Stimulated activated CD4-positive, alpha-beta T cell treated with anti-CD3 and anti-CD28 coated beads, Interleukin-15, amount 100 ng/mL, for 48 hours (primary cell): ENCODE measurements at regions not wholly inside any gene's neighbourhood (a gene's known extent, or its start where the extent isn't known, plus 50 kb on each side); places are given as distances from the start of the nearest gene placed in this dataset.

Source experiments
- DNase-seq, 2 donors: peaks; one replicate each; pipeline ENCODE4 v3.0.0-alpha.2; 2020; ENCODE audit warnings: low read depth in 2 of 2

DNA sequence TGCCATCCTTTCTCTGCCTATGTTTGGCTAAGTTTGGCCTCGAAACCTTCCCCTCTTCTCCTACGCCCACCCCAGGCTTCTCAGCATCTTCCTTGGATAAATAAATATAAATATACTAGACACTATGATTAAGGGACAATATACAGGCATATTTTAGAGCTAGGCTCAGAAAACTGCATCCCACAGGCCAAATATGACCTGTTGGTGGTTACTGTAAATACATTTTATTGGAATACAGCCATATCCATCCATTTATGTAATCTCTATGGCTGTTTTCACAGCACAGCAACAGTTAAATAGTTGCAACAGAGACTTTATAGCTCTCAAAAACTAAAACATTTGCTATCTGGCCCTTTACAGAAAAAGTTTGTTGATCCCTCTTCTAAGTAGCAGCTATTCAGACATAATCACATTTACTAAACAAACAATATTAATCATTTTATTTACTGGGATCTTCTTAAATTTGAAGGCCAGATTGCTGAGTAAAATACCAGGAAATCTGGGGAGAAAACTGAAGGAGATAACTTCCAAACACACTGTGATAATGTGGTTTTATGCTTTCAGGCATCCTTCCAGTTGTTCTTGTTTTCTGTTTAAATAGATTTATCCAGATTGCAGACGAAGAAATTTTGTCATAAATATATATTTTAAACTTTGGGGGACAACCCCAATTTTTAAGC, 269.7 kb upstream of the THRB start:
- no peak for DNase-seq

DNA sequence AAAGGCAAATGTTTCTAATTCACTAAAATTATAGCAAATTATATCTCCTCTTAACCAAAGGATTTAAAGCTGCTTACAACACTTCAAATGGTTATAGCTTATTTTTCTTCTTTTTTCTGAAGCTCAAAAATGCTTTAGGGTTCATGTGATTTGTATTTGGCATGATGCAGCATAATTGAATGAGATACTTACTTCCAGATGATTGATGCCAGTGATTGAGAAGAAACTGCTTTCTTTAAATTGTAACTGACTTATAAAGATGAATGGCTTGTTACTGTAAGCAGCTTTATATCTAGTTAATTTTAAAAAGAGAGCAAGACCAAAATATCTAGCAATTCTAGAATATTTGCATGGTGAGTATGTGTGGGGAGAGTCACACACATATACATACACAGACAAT, 270.7 kb upstream of the THRB start:
- DNase-seq, result no peak

DNA sequence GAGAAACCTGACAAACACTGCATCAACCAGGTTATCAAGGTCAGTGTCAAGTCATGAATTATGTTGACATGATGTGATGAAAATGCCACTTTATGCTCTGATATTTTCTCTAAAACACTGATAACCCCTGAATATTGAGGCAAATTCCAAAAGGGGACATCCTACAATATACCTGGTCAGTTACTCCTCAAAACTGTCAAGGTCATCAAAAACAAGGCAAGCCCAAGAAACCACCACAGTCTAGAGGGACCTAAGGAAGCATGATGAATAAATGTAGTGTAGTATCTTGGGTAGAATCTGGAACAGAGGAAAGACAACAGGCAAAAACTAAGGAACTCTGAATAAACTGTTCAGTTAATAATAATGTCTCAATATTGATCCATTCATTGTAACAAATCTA, 275.3 kb upstream of the THRB start:
- no peak for DNase-seq

DNA sequence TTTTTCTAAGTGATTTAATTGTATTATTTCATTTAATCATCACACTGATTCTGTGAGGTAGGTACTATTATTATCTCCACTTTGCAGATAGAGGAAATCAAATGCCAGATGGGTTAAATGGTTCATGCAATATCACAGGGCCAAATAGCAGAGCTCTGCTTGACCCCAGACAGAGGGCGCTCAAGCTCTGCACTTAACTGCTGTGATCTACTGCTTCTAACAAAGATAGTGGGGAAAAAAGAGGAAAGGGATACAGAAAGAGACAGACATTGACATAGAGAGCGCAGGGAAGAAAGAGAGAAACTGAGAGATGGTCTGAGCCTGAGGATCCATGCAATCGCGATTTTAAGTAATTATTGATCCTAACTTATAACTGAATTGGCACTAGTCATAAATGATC, 279.1 kb upstream of the THRB start:
- peak in 1 of 2 donors; percentile 2 for DNase-seq

DNA sequence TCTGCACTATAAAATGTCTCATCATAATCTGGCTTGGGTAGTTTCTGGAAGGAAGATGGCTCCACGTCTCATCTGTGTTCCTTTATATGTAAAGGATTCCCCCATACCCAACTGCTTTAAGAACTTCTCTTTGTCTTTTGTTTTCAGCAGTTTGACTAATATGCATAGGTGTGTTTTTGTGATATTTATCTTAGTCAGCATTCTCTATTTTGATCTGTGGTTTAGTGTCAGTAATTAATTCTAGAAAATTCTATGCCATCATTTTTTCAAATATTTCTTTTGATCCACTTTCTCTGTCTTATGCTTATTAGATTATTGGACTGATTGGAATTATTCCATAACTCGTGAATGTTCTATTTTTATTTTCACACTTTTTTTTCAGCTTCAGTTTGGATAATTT, 286.3 kb upstream of the THRB start:
- DNase-seq, result no peak

DNA sequence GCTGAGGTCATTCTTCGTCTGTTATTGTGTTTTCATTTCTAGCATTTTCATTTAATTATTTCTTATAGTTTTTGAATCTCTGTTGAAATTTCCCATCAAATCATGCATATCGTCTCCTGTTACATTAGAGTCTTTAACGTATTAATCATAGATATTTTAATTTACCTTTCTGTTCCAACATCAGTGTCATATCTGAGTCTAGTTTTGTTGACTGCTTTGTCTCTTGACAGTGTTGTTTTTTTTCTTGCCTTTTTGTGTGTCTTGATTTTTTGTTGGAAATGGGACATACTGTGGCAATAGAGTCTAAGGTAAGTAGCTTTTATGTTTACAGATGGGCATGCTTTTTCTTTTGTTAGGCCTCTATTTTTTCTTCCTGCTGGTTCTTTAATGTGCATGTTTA, 286.8 kb upstream of the THRB start:
- no peak for DNase-seq

DNA sequence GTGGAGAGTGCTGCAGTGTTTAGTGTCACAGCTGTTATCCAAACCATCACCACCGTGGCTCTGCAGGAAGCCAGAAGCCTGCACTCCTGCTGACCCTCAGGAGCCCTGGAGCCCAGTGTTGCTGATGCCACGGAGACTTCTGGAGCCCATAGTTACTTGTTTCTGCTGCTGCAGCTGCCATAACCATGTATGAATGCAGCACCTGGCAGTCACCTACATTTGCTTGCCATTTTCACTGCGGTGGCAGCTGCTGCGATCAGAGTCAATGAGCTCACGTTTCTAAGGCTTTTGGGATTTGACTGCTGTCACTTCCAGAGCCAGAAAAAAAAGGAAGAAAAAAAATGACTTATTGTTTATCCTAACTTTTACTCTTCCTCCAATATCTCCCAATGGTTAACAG, 299.2 kb upstream of the THRB start:
- DNase-seq, result no peak

DNA sequence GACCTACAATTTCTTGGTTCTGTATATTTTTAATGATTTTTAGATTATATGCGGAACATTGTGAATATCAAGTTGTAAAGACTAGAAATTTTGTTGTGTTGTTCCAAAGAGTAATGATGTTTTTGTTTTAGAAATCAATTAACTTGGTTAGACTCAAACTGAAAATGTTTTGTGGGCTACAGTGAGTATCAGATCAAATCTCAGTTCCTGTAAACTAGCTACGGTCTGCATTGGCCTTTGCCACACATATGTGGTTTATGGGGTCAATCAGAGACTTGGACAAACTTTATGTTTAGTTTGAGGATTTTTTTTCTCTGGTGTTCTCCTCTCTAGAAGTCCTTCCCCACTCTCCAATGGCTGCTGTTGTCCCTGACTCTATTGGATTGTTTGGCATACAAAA, 308.0 kb upstream of the THRB start:
- no peak for DNase-seq

DNA sequence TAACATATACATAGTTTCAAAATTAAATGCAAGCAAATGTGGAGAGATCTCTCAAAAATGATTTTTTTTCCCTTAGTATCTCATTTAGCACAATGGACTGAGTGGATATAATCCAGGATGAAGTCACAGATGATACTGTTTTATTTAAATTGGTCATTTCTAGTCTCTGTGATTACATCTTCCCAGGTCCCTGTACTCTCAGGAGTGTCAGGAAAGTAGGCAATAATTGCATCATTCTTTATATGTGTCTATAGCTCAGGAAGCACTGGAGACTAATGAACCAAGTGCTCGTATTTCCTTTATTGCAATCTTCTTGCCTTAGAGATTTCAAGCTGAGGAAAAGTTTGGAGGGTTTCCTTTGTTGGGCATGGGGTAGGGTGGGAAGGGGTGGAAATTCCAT, 309.4 kb upstream of the THRB start:
- no peak for DNase-seq

DNA sequence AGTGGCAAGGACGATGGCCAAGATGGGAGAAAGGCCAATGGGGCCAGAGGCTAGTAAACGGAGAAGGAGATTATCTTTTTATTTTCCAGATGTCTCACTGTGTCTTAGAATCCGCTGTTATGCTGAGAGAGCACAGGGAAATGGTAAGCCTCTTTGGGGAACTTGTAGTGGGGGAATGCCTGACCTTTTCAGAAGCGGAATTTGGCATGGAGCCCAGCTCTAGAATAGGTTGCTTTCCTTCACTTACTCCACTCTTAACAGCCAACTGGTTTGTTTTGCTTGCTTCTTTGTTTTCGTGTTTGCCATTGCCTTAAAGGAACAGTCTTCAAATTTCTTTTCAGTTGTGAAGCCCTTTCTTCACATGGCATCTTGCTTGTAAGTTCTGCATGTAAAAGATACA, 316.2 kb upstream of the THRB start:
- DNase-seq, result no peak

DNA sequence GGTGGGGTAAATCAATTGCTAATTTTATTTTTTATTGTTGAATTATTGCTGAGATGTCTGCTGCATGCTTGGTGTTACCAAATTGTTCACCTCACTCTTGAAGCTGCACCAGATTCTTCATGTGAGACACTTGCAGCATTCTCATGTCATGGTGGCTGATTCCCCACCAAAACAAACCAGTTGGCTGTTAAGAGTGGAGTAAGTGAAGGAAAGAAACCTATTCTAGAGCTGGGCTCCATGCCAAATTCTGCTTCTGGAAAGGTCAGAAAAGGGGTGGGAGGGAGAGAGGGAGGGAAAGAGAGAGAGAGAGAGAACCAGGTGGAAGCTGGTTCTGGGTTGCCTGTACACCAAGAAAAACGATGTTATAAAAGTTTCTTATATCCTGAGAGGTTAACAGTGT, 317.5 kb upstream of the THRB start:
- no peak for DNase-seq

DNA sequence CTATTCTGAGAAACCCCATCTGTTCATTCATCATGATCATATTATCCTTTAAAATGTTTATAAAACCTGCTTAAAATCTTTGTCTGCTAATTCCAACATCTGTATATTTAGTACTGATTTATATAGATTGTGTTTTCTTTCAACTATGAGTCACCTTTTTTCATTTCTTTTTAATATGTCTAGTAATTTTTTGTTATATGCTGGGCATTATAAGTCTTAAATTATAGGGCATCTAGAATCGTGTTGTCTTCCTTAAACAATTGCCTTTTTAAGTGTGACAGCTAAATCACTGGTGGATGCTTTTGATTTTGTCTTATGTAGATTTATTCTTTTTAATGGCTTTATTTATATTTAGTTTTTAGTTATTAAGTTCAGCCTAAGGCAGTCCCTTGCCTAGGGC, 323.4 kb upstream of the THRB start:
- DNase-seq, result no peak

DNA sequence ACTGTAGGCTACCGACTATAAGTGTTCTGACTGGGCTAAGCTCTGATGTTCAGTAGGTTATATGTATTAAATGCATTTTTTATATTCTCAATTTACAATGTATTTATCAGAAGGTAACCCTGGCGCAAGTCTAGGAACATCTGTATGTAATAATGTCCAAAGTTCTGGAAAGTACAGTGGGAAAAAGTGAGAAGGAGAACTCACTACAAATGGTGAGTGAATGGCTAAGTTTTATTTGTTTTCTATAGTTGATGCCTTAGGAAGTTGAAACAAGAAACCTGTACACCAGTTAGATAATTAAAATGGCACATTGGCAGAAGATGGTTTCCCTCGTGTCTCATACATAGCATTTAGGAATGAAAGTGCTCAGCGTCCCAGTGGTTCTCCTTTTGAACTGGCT, 333.4 kb upstream of the THRB start:
- no peak for DNase-seq

DNA sequence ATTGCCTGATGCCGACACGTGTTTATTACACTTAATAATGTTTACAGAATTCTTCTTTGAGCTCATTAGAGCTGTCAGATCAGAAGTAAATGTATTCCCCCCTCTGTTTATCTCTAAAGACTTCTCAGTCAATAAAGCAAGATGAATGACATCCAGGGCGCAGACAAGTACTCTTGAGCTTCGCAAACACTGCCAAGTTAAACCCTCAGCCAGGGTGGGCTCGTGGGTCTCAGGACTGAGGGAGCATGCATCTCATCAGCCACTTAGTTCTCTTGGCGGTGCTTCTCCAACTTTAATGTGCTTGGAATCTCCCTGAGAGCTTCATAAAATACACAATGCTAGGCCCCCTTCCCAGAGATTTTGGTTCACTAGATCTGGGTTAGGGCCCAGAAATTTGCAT, 333.9 kb upstream of the THRB start:
- DNase-seq, result no peak

DNA sequence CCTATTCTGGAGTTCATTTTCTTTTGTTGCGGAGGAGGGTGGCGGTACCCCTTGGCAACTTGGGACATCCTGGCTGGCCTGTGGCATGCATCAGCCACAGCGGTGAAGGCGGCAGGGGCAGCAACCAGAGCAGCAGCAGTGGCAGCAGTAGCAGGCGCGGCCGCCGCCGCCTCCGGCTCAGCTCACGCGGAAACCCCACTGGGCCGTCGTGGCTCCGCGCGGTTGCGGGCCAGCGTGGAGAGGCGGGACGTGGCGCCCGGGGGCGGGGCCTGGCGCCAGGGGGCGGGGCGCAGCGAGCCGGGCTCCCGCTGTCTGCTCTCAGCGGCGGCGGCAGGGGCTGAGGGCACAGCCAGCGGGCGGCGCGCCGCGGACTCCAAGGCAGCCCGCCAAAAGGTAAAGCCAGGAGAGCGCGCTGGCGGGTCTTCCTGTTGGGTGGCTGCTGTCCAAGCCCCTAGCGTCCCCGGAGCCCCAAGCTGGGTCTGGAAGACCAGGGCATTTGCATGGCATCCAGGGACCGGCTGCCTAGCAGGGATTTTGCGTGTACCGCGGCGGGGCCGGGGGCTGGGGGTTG, 334.4 kb upstream of the THRB start:
- no peak for DNase-seq

DNA sequence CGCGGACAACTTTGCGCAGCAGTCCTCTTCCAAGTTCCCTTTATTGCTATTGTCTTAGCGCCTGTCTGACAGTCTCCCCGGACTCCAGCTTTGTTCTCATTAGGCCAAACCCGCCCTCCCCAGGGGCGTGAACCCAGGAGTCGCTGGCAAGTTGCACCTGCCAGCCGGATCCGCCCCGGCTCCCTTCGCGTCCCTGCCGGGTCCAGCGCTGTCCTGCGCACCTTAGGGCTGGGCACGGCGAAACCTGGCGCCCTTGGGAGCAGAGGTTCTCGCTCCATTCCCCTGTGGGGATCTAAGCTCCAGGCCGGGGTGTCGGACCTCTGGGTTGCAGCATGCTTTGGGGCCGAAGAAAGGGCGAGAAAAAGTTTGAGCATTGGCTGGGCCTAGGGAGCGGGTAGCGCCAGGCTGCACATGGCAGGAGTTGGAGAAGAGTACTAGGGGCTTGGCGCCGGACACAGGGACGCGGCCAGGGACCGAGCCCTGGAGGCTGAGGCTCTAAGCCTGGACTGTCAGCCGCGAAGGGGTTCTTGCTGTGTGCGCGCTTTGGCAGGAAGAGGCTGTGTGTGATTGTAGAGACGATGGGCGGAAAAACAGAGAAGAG, 335.1 kb upstream of the THRB start:
- no peak for DNase-seq

DNA sequence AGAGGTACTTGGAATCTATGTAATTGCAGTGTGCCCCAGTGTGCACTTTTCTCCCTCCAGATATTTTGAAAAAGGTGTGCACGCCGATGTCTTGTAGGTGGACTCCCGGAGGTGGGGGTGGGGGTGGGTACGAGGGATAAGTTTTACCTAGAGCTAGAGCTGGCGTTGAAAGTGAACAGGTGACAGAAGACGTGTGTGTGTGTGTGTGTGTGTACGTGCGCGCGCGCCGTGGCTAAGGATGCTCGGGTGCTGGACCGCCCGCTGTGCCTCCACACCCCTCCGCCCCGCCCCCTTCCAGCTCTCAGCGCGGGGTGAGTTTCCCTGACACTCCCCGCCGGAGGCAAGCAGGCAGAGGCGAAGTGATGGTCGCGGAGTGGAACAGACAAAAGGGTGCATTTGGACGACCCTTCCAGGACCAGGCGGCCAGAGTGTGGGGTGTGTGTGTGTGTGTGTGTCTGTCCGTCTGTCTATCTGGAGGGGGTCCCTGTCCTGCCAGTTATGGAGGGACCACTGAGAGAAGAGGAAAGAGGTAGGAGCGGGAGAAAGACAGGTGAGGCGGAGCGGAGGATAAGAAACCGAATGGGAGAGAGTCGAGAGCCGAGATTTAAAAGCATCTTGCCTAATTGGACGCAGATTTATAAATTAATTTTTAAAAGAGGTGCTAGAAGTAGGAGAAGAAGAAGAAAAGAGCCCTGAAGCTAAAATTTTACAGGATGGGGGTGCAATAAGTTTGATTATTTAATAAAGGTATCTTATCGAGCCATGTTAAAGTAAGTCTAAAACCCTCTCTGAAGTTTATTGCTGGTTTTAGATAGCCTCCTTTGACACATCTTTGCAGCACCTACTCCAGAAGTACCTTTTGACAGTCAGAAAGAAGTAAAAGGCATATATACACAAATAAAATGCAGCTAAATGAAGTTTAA, 335.8 kb upstream of the THRB start:
- DNase-seq, result no peak

DNA sequence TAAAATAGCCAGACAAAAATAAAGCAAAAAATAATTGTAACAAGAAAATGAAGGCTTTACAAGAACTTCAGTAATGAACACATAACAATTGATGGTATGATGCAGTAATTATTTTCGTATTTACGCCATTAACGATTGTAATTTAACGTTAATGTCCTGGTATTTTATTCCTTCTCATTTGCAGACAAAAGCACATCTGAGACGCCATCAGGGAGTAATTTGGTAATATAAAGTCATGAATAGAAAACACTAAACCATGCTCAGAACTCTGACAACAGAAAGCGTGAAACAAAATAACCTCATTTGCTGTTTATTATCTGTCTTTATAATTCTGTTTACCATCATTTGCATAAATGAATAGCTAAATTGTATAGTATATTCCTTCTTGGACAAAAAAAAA, 336.6 kb upstream of the THRB start:
- DNase-seq, result no peak

DNA sequence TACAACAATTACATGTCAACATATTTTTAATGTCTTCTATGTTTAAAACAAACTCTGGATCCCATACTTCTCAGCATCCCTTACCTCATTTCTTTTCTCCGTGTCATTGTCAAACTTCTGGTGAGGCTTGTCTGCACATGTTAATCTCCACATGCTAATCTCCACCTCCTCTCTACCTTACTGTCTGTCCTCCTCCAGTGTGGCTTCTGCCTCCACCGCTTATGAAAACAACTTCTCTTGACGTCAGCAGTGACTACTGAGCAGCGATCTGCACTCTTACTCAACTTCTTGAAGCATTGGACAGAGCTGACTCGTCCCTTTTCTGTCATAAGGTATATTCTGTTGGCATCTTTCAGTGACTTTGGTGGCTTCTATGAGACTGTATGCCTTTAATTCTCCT, 338.2 kb upstream of the THRB start:
- no peak for DNase-seq

DNA sequence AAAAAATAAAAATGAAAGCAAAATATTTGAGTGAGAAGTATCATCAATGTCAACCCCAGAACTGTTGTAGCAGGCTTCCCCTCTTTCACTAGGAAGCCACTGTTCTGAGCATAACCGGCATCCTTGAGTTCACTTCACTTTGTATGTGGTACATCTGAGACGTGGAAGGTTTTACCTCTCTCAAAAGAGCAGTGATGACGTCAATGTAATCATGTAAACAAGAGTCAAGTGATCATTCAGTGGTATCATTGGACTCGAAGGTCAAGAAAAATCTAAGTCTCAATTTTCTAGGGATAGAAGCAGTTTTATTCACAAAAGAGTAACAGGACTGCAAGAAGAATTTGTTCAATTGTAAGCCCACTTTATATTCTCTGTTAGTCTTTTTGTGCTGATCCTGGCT, 339.8 kb upstream of the THRB start:
- DNase-seq, result no peak

DNA sequence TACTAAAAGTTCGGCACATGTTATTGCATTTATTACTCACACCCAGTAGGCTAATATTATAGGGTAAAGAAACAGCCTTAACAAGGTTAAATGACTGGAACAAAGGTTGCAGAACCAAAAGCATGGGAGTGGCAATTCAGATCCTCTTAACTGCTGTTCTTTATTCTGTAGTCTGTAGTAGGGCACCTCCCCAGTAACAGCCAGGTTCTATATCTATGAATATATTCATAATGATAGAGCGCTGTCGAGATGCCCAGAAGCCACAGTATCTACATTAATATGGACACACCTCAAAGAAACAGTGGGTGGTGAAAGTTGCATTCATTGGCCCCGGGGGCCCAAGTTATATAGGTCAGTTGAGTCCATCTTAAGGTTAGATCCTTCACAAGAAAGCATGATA, 340.9 kb upstream of the THRB start:
- no peak for DNase-seq

DNA sequence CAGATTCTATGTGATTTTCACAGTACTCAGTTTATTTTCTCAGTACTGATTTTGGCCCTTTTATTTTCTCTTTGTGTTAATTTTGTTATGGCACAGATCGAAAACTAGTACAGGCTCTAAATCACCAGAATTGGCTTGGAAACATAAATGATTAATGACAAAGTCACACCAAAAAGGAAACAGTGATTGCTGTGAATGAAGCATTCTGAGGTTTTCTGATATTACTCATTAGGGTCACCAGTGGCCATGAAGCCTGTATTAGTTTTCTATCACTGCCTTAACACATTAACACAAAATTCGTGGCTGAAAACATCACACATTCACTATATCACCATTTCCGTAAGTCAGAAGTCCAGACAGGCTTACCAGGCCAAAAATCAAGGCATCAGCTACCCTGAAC, 343.0 kb upstream of the THRB start:
- no peak for DNase-seq

DNA sequence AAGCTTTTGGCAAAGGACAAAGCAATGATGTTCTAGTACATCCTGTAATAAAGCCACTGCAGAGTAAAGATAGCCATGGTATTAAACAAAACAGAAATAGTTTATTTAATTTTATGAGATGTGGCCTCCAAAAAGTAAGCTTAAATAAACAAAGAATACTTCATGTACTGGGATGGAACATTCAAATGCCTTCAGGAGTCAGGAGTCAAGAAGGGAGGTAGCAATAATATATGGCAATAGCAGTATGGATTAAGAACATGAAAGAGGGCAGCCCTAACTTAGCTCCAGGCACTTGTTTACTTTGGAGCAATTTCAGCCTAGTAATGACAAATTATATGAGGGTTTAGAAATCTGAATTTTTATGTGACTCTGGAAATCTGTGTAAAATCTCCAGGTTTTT, 343.9 kb upstream of the THRB start:
- DNase-seq, result no peak
